Activated B cell treated with CpG ODN at 0.5 μM for 24 hours (primary cell): ENCODE measurements at regions not wholly inside any gene's neighbourhood (a gene's known extent, or its start where the extent isn't known, plus 50 kb on each side); places are given as distances from the start of the nearest gene placed in this dataset.
A peak's percentile ranks its signal among the peaks of the same experiment; 100 is the strongest.

Source experiments
- ATAC-seq: fragments of 200-7000 bp; cut with Tn5 transposase; one replicate; pipeline ENCODE4 v1.10.0; 2021; ENCODE audit warnings: low read depth, mild to moderate bottlenecking, moderate library complexity
- CTCF ChIA-PET: fragments of 350-600 bp; sonication (Branson Sonifier 250); formaldehyde crosslinking; loops from one replicate; lab custom pipeline; 2021; ENCODE audit warnings: antibody characterized with exemption; lab: Charles Lee
- POLR2A ChIA-PET: fragments of 350-600 bp; sonication (Branson Sonifier 250); formaldehyde crosslinking; loops from one replicate; lab custom pipeline; 2021; ENCODE audit warnings: antibody characterized with exemption; lab: Charles Lee
- DNase-seq: peaks from one replicate; pipeline ENCODE4 v3.0.0; 2022
- H3K27ac Mint-ChIP-seq: one replicate; pipeline ENCODE4 v1.8.0; 2020; ENCODE audit warnings: mixed read lengths
- H3K27me3 Mint-ChIP-seq: one replicate; pipeline ENCODE4 v1.8.0; 2021; ENCODE audit warnings: mixed read lengths
- H3K36me3 Mint-ChIP-seq: one replicate; pipeline ENCODE4 v1.8.0; 2021; ENCODE audit warnings: low read depth, mixed read lengths
- H3K4me1 Mint-ChIP-seq: one replicate; pipeline ENCODE4 v1.8.0; 2021; ENCODE audit warnings: mixed read lengths
- H3K4me3 Mint-ChIP-seq: one replicate; pipeline ENCODE4 v1.8.0; 2020; ENCODE audit warnings: mild to moderate bottlenecking, mixed read lengths
- H3K9me3 Mint-ChIP-seq: one replicate; pipeline ENCODE4 v1.8.0; 2020; ENCODE audit warnings: mixed read lengths
- intact Hi-C: fragments of 100-400 bp; cut with micrococcal nuclease; formaldehyde crosslinking; loops from one replicate; pipeline ENCODE4 v1.15.1; 2024
- TF ChIP-seq, protein P1 (sequence below): fragments of 200-600 bp; IDR thresholded peaks from one replicate; pipeline ENCODE4 v1.8.0; 2022; ENCODE audit warnings: antibody characterized with exemption, mild to moderate bottlenecking

DNA sequence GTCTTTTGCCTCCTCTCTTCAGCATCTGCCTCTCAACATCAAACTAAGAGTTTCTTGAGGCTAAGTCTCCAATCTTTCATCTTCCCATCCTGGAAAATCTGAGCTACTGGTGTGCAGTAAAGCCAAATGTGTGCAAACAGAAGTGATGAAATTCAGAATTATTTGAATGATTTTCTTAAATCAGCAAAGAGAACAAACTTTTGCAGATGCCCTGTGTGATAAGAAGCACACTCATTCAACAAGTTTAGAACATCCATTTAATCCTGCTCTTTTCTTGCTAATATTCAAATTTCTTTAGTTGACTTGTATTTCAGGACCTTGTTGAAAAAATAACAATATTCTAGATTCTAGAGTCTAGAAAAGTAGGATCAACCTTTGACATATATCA lies 1374.9 kb upstream of the CELF4 start:
- H3K9me3 Mint-ChIP-seq, result peaks cover 3% of the 10 kb centered on the region
- intact Hi-C loops, result no loop called here
- ChIA-PET POLR2A (interaction anchor here (0.8 kb wide), 1 partner anchor 331 kb away, joined by 3 read pairs; no protein-coding TSS in a partner anchor), CTCF (no interaction called here)
- peaks cover 4% of the 10 kb centered on the region for H3K36me3 Mint-ChIP-seq
- peaks cover 32% of the 10 kb centered on the region for H3K4me1 Mint-ChIP-seq
- H3K27me3 Mint-ChIP-seq, result peaks cover 2% of the 10 kb centered on the region
- ATAC-seq (peak; percentile 15), DNase-seq (no peak)
- peak overlapping the region; percentile 81 for H3K4me3 Mint-ChIP-seq
- TF ChIP-seq, protein P1, sequence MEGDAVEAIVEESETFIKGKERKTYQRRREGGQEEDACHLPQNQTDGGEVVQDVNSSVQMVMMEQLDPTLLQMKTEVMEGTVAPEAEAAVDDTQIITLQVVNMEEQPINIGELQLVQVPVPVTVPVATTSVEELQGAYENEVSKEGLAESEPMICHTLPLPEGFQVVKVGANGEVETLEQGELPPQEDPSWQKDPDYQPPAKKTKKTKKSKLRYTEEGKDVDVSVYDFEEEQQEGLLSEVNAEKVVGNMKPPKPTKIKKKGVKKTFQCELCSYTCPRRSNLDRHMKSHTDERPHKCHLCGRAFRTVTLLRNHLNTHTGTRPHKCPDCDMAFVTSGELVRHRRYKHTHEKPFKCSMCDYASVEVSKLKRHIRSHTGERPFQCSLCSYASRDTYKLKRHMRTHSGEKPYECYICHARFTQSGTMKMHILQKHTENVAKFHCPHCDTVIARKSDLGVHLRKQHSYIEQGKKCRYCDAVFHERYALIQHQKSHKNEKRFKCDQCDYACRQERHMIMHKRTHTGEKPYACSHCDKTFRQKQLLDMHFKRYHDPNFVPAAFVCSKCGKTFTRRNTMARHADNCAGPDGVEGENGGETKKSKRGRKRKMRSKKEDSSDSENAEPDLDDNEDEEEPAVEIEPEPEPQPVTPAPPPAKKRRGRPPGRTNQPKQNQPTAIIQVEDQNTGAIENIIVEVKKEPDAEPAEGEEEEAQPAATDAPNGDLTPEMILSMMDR, result no peak
- H3K27ac Mint-ChIP-seq, result peak overlapping the region; percentile 95

DNA sequence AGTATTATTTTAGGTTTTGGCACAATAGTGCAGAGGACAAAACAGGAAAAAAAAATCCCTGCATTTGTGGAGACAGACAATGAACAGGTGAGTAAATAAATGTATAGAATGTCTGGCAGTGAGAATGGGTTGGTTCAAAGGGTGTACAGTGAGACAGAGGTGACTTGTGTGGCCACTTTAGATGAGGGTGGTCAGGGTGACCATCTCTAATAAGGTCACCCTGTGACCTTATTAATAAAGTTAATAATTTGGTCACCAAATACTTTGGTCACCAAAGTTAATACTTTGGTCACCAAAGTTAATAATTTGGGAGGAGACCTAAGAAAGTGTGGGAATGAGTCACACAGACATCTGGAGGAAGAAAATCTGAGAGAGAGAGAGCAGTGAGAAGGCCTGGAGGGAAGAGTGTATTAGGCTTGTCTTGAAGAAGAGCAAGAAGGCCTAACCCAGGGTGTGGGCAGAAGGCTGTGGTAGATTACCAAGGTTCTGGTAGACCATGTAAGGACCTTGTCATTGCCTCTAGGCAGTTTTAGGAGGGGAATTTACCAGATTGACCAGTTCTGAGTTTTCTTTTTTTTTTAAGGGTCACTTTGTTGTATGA lies 1368.4 kb upstream of the CELF4 start:
- Mint-ChIP-seq H3K27me3 (no peaks in the 10 kb centered on the region), H3K36me3 (no peaks in the 10 kb centered on the region), H3K27ac (peak overlapping the region; percentile 54), H3K4me3 (no peak overlapping the region), H3K9me3 (peaks cover 3% of the 10 kb centered on the region), H3K4me1 (peaks cover 19% of the 10 kb centered on the region)
- TF ChIP-seq, protein P1, result no peak
- peak; percentile 28 for ATAC-seq
- intact Hi-C loops, result no loop called here
- ChIA-PET CTCF (no interaction called here), POLR2A (no interaction called here)
- no peak for DNase-seq

DNA sequence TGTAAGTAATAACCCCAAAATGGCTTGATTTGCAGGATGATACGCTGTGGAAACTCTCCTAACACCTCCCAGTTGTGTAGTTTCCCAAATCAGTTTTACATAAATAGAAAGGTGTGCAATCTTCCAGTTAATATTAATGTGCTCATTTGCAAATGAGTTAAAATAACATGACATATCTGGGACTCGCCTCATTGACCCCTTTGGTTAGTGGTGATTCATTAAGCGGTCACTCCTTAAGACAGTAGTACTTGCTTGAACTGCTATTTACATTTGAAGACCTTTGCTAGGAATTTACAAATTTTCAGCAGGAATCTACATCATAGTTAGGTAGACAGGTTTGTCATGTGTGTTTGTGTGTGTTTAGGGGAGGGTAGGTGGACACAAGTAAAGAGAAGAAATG lies 1367.7 kb upstream of the CELF4 start:
- Mint-ChIP-seq H3K27ac (peak overlapping the region; percentile 54), H3K4me1 (peaks cover 18% of the 10 kb centered on the region), H3K27me3 (no peaks in the 10 kb centered on the region), H3K36me3 (no peaks in the 10 kb centered on the region), H3K4me3 (no peak overlapping the region), H3K9me3 (peaks cover 3% of the 10 kb centered on the region)
- intact Hi-C loops, result no loop called here
- POLR2A ChIA-PET, result no interaction called here
- TF ChIP-seq, protein P1, result no peak
- CTCF ChIA-PET, result no interaction called here
- ATAC-seq (peak; percentile 31), DNase-seq (no peak)

DNA sequence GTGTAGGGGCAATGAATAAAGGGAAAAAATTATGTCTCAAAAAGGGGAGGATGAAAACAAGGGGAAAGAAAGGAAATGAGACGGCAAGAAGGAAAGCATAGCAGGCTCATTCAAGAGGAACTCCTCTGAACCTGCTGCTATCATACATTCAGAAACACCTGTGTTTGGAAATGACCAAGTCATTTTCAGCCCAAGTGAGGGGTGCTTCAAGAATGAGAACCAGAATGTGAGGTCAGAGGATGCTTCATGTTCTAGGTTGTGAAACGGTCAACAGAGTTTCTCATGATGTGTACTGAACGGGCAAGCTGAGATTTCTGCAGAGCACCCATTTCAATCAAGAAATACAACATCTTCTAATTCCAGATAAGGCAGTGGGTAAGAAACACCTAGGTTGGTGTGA lies 1367.2 kb upstream of the CELF4 start:
- ChIA-PET CTCF (no interaction called here), POLR2A (no interaction called here)
- H3K4me3 Mint-ChIP-seq, result no peak overlapping the region
- H3K4me1 Mint-ChIP-seq, result peaks cover 18% of the 10 kb centered on the region
- no peak for DNase-seq
- H3K9me3 Mint-ChIP-seq, result peaks cover 3% of the 10 kb centered on the region
- no peaks in the 10 kb centered on the region for H3K27me3 Mint-ChIP-seq
- TF ChIP-seq, protein P1, result no peak
- no peaks in the 10 kb centered on the region for H3K36me3 Mint-ChIP-seq
- ATAC-seq, result peak; percentile 28
- intact Hi-C loops, result no loop called here
- H3K27ac Mint-ChIP-seq, result no peak overlapping the region

DNA sequence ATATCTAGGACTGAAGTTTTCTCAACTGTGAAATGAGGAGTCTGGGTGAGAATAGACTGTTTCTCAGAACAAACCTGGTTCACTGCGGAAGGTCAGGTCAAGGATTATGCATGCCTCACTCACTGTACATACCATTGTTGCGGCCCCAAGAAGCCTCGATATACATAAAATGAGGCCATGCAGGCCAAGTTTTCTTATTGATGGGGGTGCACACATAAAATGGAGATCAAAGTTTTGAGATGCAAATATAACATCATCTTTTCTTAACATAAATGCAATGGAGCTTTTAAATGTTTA lies 1366.1 kb upstream of the CELF4 start:
- H3K4me3 Mint-ChIP-seq, result no peak overlapping the region
- ATAC-seq, result no peak
- POLR2A ChIA-PET, result no interaction called here

More for the DNA sequence above, 1366.1 kb upstream of the CELF4 start:
- CTCF ChIA-PET, result no interaction called here
- Mint-ChIP-seq H3K36me3 (no peaks in the 10 kb centered on the region), H3K27ac (no peak overlapping the region), H3K9me3 (peaks cover 3% of the 10 kb centered on the region), H3K27me3 (no peaks in the 10 kb centered on the region), H3K4me1 (peaks cover 18% of the 10 kb centered on the region)
- TF ChIP-seq, protein P1, result no peak
- intact Hi-C loops, result no loop called here
- DNase-seq, result no peak
